H9 (cell line): ENCODE measurements at regions not wholly inside any gene's neighbourhood (a gene's known extent, or its start where the extent isn't known, plus 50 kb on each side); places are given as distances from the start of the nearest gene placed in this dataset.

Source experiments
- DNase-seq: peaks from one replicate; pipeline ENCODE4 v3.0.0-alpha.2; 2017
- H2AFZ ChIP-seq: one replicate; pipeline ENCODE4 v1.6.1; 2013; ENCODE audit warnings: mild to moderate bottlenecking, low read length, control low read depth, moderate library complexity
- H2AK5ac ChIP-seq: 2 replicates; pipeline ENCODE4 v1.6.1; 2013; ENCODE audit warnings: low read length, control low read depth, mixed read lengths; ENCODE audit not compliant: insufficient read length
- H2BK120ac ChIP-seq: one replicate; pipeline ENCODE4 v1.6.1; 2013; ENCODE audit warnings: low read depth, mild to moderate bottlenecking, low read length, control low read depth, inconsistent platforms; ENCODE audit not compliant: poor library complexity, severe bottlenecking
- H2BK12ac ChIP-seq: 2 replicates; pipeline ENCODE4 v1.6.1; 2013; ENCODE audit warnings: low read length, control low read depth, mixed read lengths, low read depth; ENCODE audit not compliant: insufficient read length
- H2BK15ac ChIP-seq: 2 replicates; pipeline ENCODE4 v1.6.1; 2013; ENCODE audit warnings: low read depth, low read length, control low read depth
- H2BK20ac ChIP-seq: one replicate; pipeline ENCODE4 v1.6.1; 2013; ENCODE audit warnings: low read depth, mild to moderate bottlenecking, low read length, control low read depth, inconsistent platforms; ENCODE audit not compliant: poor library complexity, severe bottlenecking
- H2BK5ac ChIP-seq: 2 replicates; pipeline ENCODE4 v1.6.1; 2013; ENCODE audit warnings: low read length, control low read depth, mixed read lengths; ENCODE audit not compliant: insufficient read length
- H3K14ac ChIP-seq: 2 replicates; pipeline ENCODE4 v1.6.1; 2013; ENCODE audit warnings: low read length, control low read depth; ENCODE audit not compliant: insufficient read depth
- H3K18ac ChIP-seq: 2 replicates; pipeline ENCODE4 v1.6.1; 2013; ENCODE audit warnings: low read depth, mild to moderate bottlenecking, mixed read lengths, low read length, control low read depth; ENCODE audit not compliant: insufficient read length
- H3K23ac ChIP-seq: 2 replicates; pipeline ENCODE4 v1.6.1; 2013; ENCODE audit warnings: low read length, control low read depth, mixed read lengths, low read depth; ENCODE audit not compliant: insufficient read length
- H3K23me2 ChIP-seq: 2 replicates; pipeline ENCODE4 v1.6.1; 2013; ENCODE audit warnings: low read depth, mild to moderate bottlenecking, mixed read lengths, low read length, control low read depth; ENCODE audit not compliant: insufficient read length, poor library complexity, severe bottlenecking
- H3K27ac ChIP-seq: 2 replicates; pipeline ENCODE4 v1.5.1; 2013; ENCODE audit warnings: low read length, control low read depth, mixed read lengths, low read depth; ENCODE audit not compliant: insufficient read length
- H3K27me3 ChIP-seq: 2 replicates; pipeline ENCODE4 v1.6.1; 2013; ENCODE audit warnings: low read length, control low read depth, inconsistent platforms; ENCODE audit not compliant: insufficient read depth
- H3K4ac ChIP-seq: 2 replicates; pipeline ENCODE4 v1.6.1; 2013; ENCODE audit warnings: low read depth, mild to moderate bottlenecking, control low read depth, inconsistent platforms, low read length, moderate library complexity
- H3K4me1 ChIP-seq: 2 replicates; pipeline ENCODE4 v1.6.1; 2013; ENCODE audit warnings: low read length, control low read depth, inconsistent platforms; ENCODE audit not compliant: insufficient read depth
- H3K4me2 ChIP-seq: 2 replicates; pipeline ENCODE4 v1.6.1; 2013; ENCODE audit warnings: low read length, control low read depth, mixed read lengths; ENCODE audit not compliant: insufficient read length, insufficient read depth
- H3K56ac ChIP-seq: 2 replicates; pipeline ENCODE4 v1.6.1; 2013; ENCODE audit warnings: low read depth, mild to moderate bottlenecking, mixed read lengths, low read length, control low read depth; ENCODE audit not compliant: insufficient read length
- H3K79me1 ChIP-seq: 2 replicates; pipeline ENCODE4 v1.6.1; 2013; ENCODE audit warnings: low read depth, mild to moderate bottlenecking, moderate library complexity, low read length, control low read depth, inconsistent platforms; ENCODE audit not compliant: insufficient read depth, poor library complexity, severe bottlenecking
- H3K79me2 ChIP-seq: 2 replicates; pipeline ENCODE4 v1.6.1; 2013; ENCODE audit warnings: low read length, control low read depth, inconsistent platforms; ENCODE audit not compliant: insufficient read depth
- H3K9ac ChIP-seq: 2 replicates; pipeline ENCODE4 v1.6.1; 2013; ENCODE audit warnings: low read length, control low read depth, mixed read lengths; ENCODE audit not compliant: insufficient read length; ENCODE audit errors: extremely low read depth
- H3K9me3 ChIP-seq: one replicate; pipeline ENCODE4 v1.6.1; 2013; ENCODE audit warnings: low read depth, low read length, inconsistent platforms; ENCODE audit not compliant: control insufficient read depth
- H3T11ph ChIP-seq: one replicate; pipeline ENCODE4 v1.6.1; 2013; ENCODE audit warnings: mild to moderate bottlenecking, low read length, control low read depth, inconsistent platforms
- H4K20me1 ChIP-seq: one replicate; pipeline ENCODE4 v1.6.1; 2013; ENCODE audit not compliant: control insufficient read depth, insufficient read length, insufficient read depth
- H4K5ac ChIP-seq: 2 replicates; pipeline ENCODE4 v1.6.1; 2013; ENCODE audit warnings: low read depth, mild to moderate bottlenecking, mixed read lengths, low read length, control low read depth; ENCODE audit not compliant: insufficient read length
- H4K8ac ChIP-seq: replicated peaks from 2 replicates; pipeline ENCODE4 v1.6.1; 2013; ENCODE audit warnings: low read length, control low read depth, mixed read lengths, low read depth; ENCODE audit not compliant: insufficient read length
- H4K91ac ChIP-seq: 2 replicates; pipeline ENCODE4 v1.6.1; 2013; ENCODE audit warnings: low read depth, mild to moderate bottlenecking, moderate library complexity, mixed read lengths, low read length, control low read depth; ENCODE audit not compliant: insufficient read length
- H3K27ac Mint-ChIP-seq, 3 experiments: 2 replicates in 2 of 3; 3 replicates in 1 of 3; pipeline ENCODE4 v1.8.0; 2020 to 2021; ENCODE audit warnings: mixed read lengths in 3 of 3, mild to moderate bottlenecking in 1 of 3, moderate library complexity in 1 of 3
- H3K27me3 Mint-ChIP-seq: 2 replicates; pipeline ENCODE4 v1.8.0; 2021; ENCODE audit warnings: low read depth, mild to moderate bottlenecking, moderate library complexity, mixed read lengths
- H3K36me3 Mint-ChIP-seq, 3 experiments: 2 replicates in 2 of 3; 3 replicates in 1 of 3; pipeline ENCODE4 v1.8.0; 2020 to 2021; ENCODE audit warnings: low read depth in 3 of 3, mixed read lengths in 3 of 3; ENCODE audit not compliant: insufficient read depth in 1 of 3
- H3K4me1 Mint-ChIP-seq, 2 experiments: 2 replicates each; pipeline ENCODE4 v1.8.0; 2020; ENCODE audit warnings: mixed read lengths in 2 of 2
- H3K4me3 Mint-ChIP-seq, 2 experiments: 2 replicates in 1 of 2; 3 replicates in 1 of 2; pipeline ENCODE4 v1.8.0; 2020 to 2021; ENCODE audit warnings: mild to moderate bottlenecking in 2 of 2, mixed read lengths in 2 of 2, moderate library complexity in 1 of 2
- H3K9me3 Mint-ChIP-seq, 2 experiments: 2 replicates in 1 of 2; 3 replicates in 1 of 2; pipeline ENCODE4 v1.8.0; 2020; ENCODE audit warnings: mild to moderate bottlenecking in 2 of 2, mixed read lengths in 2 of 2, moderate library complexity in 1 of 2
- WGBS: extraction: QIAGEN DNeasy Blood & Tissue Kit; methylation state at CpG from one replicate; pipeline ENCODE4 v1.1.7; 2013; ENCODE audit warnings: missing lambda C conversion rate, low lambda C conversion rate, mixed read lengths; ENCODE audit not compliant: insufficient read length; ENCODE audit errors: extremely low coverage; 5-methylcytosine and 5-hydroxymethylcytosine counted together
- TF ChIP-seq, protein P1 (sequence below): fragments of 200-600 bp; sonication (generic); conservative IDR thresholded peaks from 3 replicates; pipeline ENCODE4 v1.8.0; 2021; ENCODE audit warnings: antibody characterized with exemption, mild to moderate bottlenecking

- no peaks in the 10 kb centered on the region for H3K79me2 ChIP-seq
- no peaks in the 10 kb centered on the region for H3K23me2 ChIP-seq
- no peak overlapping the region for H2BK12ac ChIP-seq
- H3K9ac ChIP-seq, result no peak overlapping the region
- Mint-ChIP-seq H3K36me3 (no peaks in the 10 kb centered on the region; a peak in 1 of 7 replicates), H3K4me3 (no peak overlapping the region), H3K4me1 (peaks cover 12 to 15% of the 10 kb centered on the region in 2 experiments), H3K9me3 (no peaks in the 10 kb centered on the region), H3K27me3 (no peaks in the 10 kb centered on the region), H3K27ac (no peak overlapping the region)
- H3K18ac ChIP-seq, result no peak overlapping the region
- H4K20me1 ChIP-seq, result no peaks in the 10 kb centered on the region
- H4K91ac ChIP-seq, result no peak overlapping the region
- no peak overlapping the region for H2AFZ ChIP-seq
- no peaks in the 10 kb centered on the region for H3K4me1 ChIP-seq
- H3K27me3 ChIP-seq, result no peaks in the 10 kb centered on the region
- H2BK20ac ChIP-seq, result no peak overlapping the region
- H3K56ac ChIP-seq, result no peak overlapping the region
- TF ChIP-seq, protein P1, sequence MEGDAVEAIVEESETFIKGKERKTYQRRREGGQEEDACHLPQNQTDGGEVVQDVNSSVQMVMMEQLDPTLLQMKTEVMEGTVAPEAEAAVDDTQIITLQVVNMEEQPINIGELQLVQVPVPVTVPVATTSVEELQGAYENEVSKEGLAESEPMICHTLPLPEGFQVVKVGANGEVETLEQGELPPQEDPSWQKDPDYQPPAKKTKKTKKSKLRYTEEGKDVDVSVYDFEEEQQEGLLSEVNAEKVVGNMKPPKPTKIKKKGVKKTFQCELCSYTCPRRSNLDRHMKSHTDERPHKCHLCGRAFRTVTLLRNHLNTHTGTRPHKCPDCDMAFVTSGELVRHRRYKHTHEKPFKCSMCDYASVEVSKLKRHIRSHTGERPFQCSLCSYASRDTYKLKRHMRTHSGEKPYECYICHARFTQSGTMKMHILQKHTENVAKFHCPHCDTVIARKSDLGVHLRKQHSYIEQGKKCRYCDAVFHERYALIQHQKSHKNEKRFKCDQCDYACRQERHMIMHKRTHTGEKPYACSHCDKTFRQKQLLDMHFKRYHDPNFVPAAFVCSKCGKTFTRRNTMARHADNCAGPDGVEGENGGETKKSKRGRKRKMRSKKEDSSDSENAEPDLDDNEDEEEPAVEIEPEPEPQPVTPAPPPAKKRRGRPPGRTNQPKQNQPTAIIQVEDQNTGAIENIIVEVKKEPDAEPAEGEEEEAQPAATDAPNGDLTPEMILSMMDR, result no peak
- no peak overlapping the region for H4K8ac ChIP-seq
- H3T11ph ChIP-seq, result no peak overlapping the region
- no peak overlapping the region for H3K4ac ChIP-seq
- no peak overlapping the region for H3K23ac ChIP-seq
- H2BK5ac ChIP-seq, result no peak overlapping the region
- H3K79me1 ChIP-seq, result no peaks in the 10 kb centered on the region
- no CpG with 5 or more reads among the region's 2 CpGs for WGBS
- H3K14ac ChIP-seq, result no peak overlapping the region
- H2AK5ac ChIP-seq, result no peak overlapping the region
- H3K4me2 ChIP-seq, result no peak overlapping the region
- H3K27ac ChIP-seq, result no peak overlapping the region
- no peak overlapping the region for H2BK120ac ChIP-seq
- H3K9me3 ChIP-seq, result no peaks in the 10 kb centered on the region
- no peak overlapping the region for H4K5ac ChIP-seq
- no peak overlapping the region for H2BK15ac ChIP-seq
- DNase-seq, result no peak
These were observed 298.7 kb upstream of the GOLIM4 start for GRCh38 chr3:168394439-168394838.
